ENCODE measurements at regions not wholly inside any gene's neighbourhood (a gene's known extent, or its start where the extent isn't known, plus 50 kb on each side); places are given as distances from the start of the nearest gene placed in this dataset.
A peak's percentile ranks its signal among the peaks of the same experiment; 100 is the strongest.

- ATAC-seq (ENCODE audit: insufficient read depth, low FRiP score) (no peak), DNase-seq (peak in 2 of 3 donors; percentile 42 to 51)
- Histone ChIP-seq H3K4me3 (no peak overlapping the region), H3K36me3 (ENCODE audit: control insufficient read depth in 4 of 4, insufficient read depth in 4 of 4, low read length in 4 of 4) (no peaks in the 10 kb centered on the region), H3K9ac (ENCODE audit: insufficient read depth in 1 of 2, low read length in 2 of 2) (no peak overlapping the region), H3K9me3 (ENCODE audit: control insufficient read depth in 4 of 4, insufficient read depth in 3 of 4, low read length in 3 of 4) (peaks cover 0 to 5% (median 0%) of the 10 kb centered on the region in 4 donors), H3K27ac (ENCODE audit: low read depth in 1 of 2, low read length in 1 of 2) (no peak overlapping the region), H3K4me1 (ENCODE audit: control insufficient read depth in 5 of 5, insufficient read depth in 5 of 5, low read length in 5 of 5) (peaks cover 0 to 10% (median 2%) of the 10 kb centered on the region in 5 donors), H3K27me3 (ENCODE audit: control insufficient read depth in 3 of 3, insufficient read depth in 3 of 3, low read length in 2 of 3) (peaks cover 3 to 11% (median 4%) of the 10 kb centered on the region in 3 donors)
- 54 to 58% methylated on average over 23 to 24 of the region's 24 CpGs for WGBS, 2 donors
- no peak for TF ChIP-seq CTCF (IDR thresholded peaks at IDR 0.05; ENCODE audit: control extremely low read depth, extremely low read depth)
Observed at GRCh38 chr22:44623771-44624510, 78.1 kb upstream of the PRR5 start.

GRCh38 chr22:44622679-44623078, 79.3 kb upstream of the PRR5 start:
- Histone ChIP-seq H3K4me1 (ENCODE audit: control insufficient read depth in 5 of 5, insufficient read depth in 5 of 5, low read length in 5 of 5) (peaks cover 0 to 10% (median 2%) of the 10 kb centered on the region in 5 donors), H3K4me3 (no peak overlapping the region), H3K27me3 (ENCODE audit: control insufficient read depth in 3 of 3, insufficient read depth in 3 of 3, low read length in 2 of 3) (peaks cover 3 to 11% (median 4%) of the 10 kb centered on the region in 3 donors), H3K9ac (ENCODE audit: insufficient read depth in 1 of 2, low read length in 2 of 2) (no peak overlapping the region), H3K27ac (ENCODE audit: low read depth in 1 of 2, low read length in 1 of 2) (no peak overlapping the region), H3K9me3 (ENCODE audit: control insufficient read depth in 4 of 4, insufficient read depth in 3 of 4, low read length in 3 of 4) (peaks cover 0 to 5% (median 0%) of the 10 kb centered on the region in 4 donors), H3K36me3 (ENCODE audit: control insufficient read depth in 4 of 4, insufficient read depth in 4 of 4, low read length in 4 of 4) (no peaks in the 10 kb centered on the region)
- no peak for TF ChIP-seq CTCF (IDR thresholded peaks at IDR 0.05; ENCODE audit: control extremely low read depth, extremely low read depth)
- no peak for DNase-seq
- 79 to 86% methylated on average over 11 of the region's 11 CpGs for WGBS, 2 donors
- no peak for ATAC-seq (ENCODE audit: insufficient read depth, low FRiP score)

- TF ChIP-seq CTCF (IDR thresholded peaks at IDR 0.05; ENCODE audit: control extremely low read depth, extremely low read depth): no peak
- peaks cover 3 to 11% (median 4%) of the 10 kb centered on the region in 3 donors for H3K27me3 ChIP-seq (ENCODE audit: control insufficient read depth in 3 of 3, insufficient read depth in 3 of 3, low read length in 2 of 3)
- H3K36me3 ChIP-seq (ENCODE audit: control insufficient read depth in 4 of 4, insufficient read depth in 4 of 4, low read length in 4 of 4): no peaks in the 10 kb centered on the region
- H3K9ac ChIP-seq (ENCODE audit: insufficient read depth in 1 of 2, low read length in 2 of 2): no peak overlapping the region
- H3K4me3 ChIP-seq: no peak overlapping the region
- 48 to 57% methylated on average over 8 of the region's 8 CpGs for WGBS, 2 donors
- ATAC-seq (ENCODE audit: insufficient read depth, low FRiP score): no peak
- H3K9me3 ChIP-seq (ENCODE audit: control insufficient read depth in 4 of 4, insufficient read depth in 3 of 4, low read length in 3 of 4): peaks cover 0 to 9% (median 0%) of the 10 kb centered on the region in 4 donors
- DNase-seq: no peak
- H3K27ac ChIP-seq (ENCODE audit: low read depth in 1 of 2, low read length in 1 of 2): no peak overlapping the region
- H3K4me1 ChIP-seq (ENCODE audit: control insufficient read depth in 5 of 5, insufficient read depth in 5 of 5, low read length in 5 of 5): peaks cover 0 to 10% (median 4%) of the 10 kb centered on the region in 5 donors
Observed at GRCh38 chr22:44622147-44622427, 79.9 kb upstream of the PRR5 start.

Data from lung (tissue), 11 donors.